SK-N-SH treated with all-trans-retinoic acid at 6 μM for 48 hours (cell line): ENCODE measurements at regions not wholly inside any gene's neighbourhood (a gene's known extent, or its start where the extent isn't known, plus 50 kb on each side); places are given as distances from the start of the nearest gene placed in this dataset.

Source experiments
- ATAC-seq: fragments of 200-7000 bp; cut with Tn5 transposase; 3 replicates; pipeline ENCODE4 v1.9.1; 2020; ENCODE audit warnings: mild to moderate bottlenecking, moderate library complexity
- ARNTL ChIP-seq: fragments of 450-650 bp; formaldehyde crosslinking; IDR thresholded peaks from 2 replicates; pipeline ENCODE4 v1.5.0; 2020; ENCODE audit warnings: low read depth, mild to moderate bottlenecking, moderate library complexity, borderline replicate concordance
- BACH2 ChIP-seq: fragments of 250-450 bp; sonication (Bioruptor Pico); IDR thresholded peaks from 2 replicates; pipeline ENCODE4 v1.9.0; 2021; ENCODE audit warnings: mild to moderate bottlenecking, borderline replicate concordance
- CREB5 ChIP-seq: fragments of 250-450 bp; sonication (Bioruptor Pico); IDR thresholded peaks from 2 replicates; pipeline ENCODE4 v1.5.1; 2020; ENCODE audit warnings: low read depth, mild to moderate bottlenecking, moderate library complexity
- CSRNP3 ChIP-seq: fragments of 250-450 bp; sonication (Bioruptor Pico); IDR thresholded peaks from 2 replicates; pipeline ENCODE4 v1.5.1; 2021; ENCODE audit warnings: mild to moderate bottlenecking, moderate library complexity
- ESRRG ChIP-seq: fragments of 250-450 bp; sonication (Bioruptor Pico); IDR thresholded peaks from 2 replicates; pipeline ENCODE4 v1.6.1; 2021; ENCODE audit warnings: mild to moderate bottlenecking
- GLIS3 ChIP-seq: fragments of 250-450 bp; sonication (Bioruptor Pico); IDR thresholded peaks from 2 replicates; pipeline ENCODE4 v1.5.0; 2020; ENCODE audit warnings: mild to moderate bottlenecking, moderate library complexity
- ISL1 ChIP-seq: fragments of 250-450 bp; sonication (Bioruptor Pico); IDR thresholded peaks from 2 replicates; pipeline ENCODE4 v2.1.2; 2022; ENCODE audit warnings: mild to moderate bottlenecking, moderate library complexity
- OSR1 ChIP-seq: fragments of 250-450 bp; sonication (Bioruptor Pico); IDR thresholded peaks from 2 replicates; pipeline ENCODE4 v1.8.0; 2022; ENCODE audit warnings: moderate library complexity, mild to moderate bottlenecking, inconsistent platforms
- PATZ1 ChIP-seq: fragments of 250-450 bp; sonication (Bioruptor Pico); IDR thresholded peaks from 2 replicates; pipeline ENCODE4 v1.8.0; 2020; ENCODE audit warnings: mild to moderate bottlenecking, moderate library complexity, borderline replicate concordance
- PPARA ChIP-seq: fragments of 250-450 bp; sonication (Bioruptor Pico); IDR thresholded peaks from 2 replicates; pipeline ENCODE4 v1.5.0; 2020; ENCODE audit warnings: mild to moderate bottlenecking, borderline replicate concordance
- SNAI2 ChIP-seq: fragments of 250-450 bp; sonication (Bioruptor Pico); IDR thresholded peaks from 2 replicates; pipeline ENCODE4 v1.5.0; 2020; ENCODE audit warnings: mild to moderate bottlenecking, moderate library complexity
- TCF4 ChIP-seq: fragments of 250-450 bp; sonication (Bioruptor Pico); IDR thresholded peaks from 2 replicates; pipeline ENCODE4 v1.8.0; 2021; ENCODE audit warnings: mild to moderate bottlenecking, moderate library complexity, borderline replicate concordance
- TOX ChIP-seq: fragments of 250-450 bp; sonication (Bioruptor Pico); IDR thresholded peaks from 2 replicates; pipeline ENCODE4 v1.8.0; 2021; ENCODE audit warnings: mild to moderate bottlenecking, moderate library complexity, borderline replicate concordance
- TSHZ2 ChIP-seq: fragments of 250-450 bp; sonication (Bioruptor Pico); IDR thresholded peaks from 2 replicates; pipeline ENCODE4 v1.5.0; 2020; ENCODE audit warnings: mild to moderate bottlenecking, moderate library complexity
- ZC3H10 ChIP-seq: fragments of 250-450 bp; sonication (Bioruptor Pico); IDR thresholded peaks from 2 replicates; pipeline ENCODE4 v1.5.1; 2021; ENCODE audit warnings: mild to moderate bottlenecking, moderate library complexity
- ZFP3 ChIP-seq: fragments of 250-450 bp; sonication (Bioruptor Pico); IDR thresholded peaks from 2 replicates; pipeline ENCODE4 v1.5.0; 2020; ENCODE audit warnings: mild to moderate bottlenecking, moderate library complexity
- ZFP30 ChIP-seq: fragments of 450-650 bp; formaldehyde crosslinking; IDR thresholded peaks from 2 replicates; pipeline ENCODE4 v1.5.0; 2022; ENCODE audit warnings: mild to moderate bottlenecking, moderate library complexity
- ZNF565 ChIP-seq: fragments of 450-650 bp; formaldehyde crosslinking; conservative IDR thresholded peaks from 2 replicates; pipeline ENCODE4 v1.5.0; 2020; ENCODE audit warnings: low read depth, mild to moderate bottlenecking, moderate library complexity
- ZNF70 ChIP-seq: fragments of 450-650 bp; formaldehyde crosslinking; IDR thresholded peaks from 2 replicates; pipeline ENCODE4 v1.5.0; 2020; ENCODE audit warnings: mild to moderate bottlenecking, moderate library complexity
- ZNF8 ChIP-seq: fragments of 450-650 bp; formaldehyde crosslinking; IDR thresholded peaks from 2 replicates; pipeline ENCODE4 v1.5.0; 2020; ENCODE audit warnings: mild to moderate bottlenecking, moderate library complexity
- TF ChIP-seq, protein P1 (sequence below): fragments of 250-450 bp; sonication (Bioruptor Pico); IDR thresholded peaks from 2 replicates; pipeline ENCODE4 v1.8.0; 2021; ENCODE audit warnings: low read depth, mild to moderate bottlenecking, moderate library complexity, borderline replicate concordance

DNA sequence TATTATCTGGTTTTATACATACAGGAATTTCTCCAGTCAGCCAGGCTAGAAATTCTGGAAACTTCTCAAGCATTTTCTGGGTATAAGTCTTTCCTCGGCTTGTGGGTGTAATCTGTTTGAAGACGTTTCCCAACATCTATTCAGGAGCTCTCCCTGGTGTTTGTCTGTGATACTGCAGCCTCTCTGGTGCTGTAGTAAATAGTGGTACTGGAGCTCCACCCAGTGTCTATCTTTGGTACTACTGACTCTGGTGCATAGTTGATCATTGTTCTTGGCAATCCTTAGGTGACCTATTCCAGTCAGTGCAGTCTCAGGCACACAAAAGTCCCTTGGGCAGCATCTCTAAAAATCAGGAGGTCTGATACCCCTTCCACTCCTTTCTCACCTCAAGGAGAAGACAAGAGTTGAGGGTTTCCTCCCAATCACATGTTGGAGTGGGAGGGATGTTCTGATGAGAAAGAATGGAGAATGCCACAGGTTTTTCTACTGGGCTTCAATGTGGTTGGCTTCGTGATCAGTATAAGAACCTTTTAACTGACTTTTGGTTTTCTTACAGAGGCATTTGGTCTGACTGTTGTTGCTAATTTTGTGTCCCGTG, 115.5 kb downstream of the CYSLTR2 start (continued):
- TF ChIP-seq BACH2 (CRISPR knock-in tag) = no peak

- ATAC-seq = no peak
- TF ChIP-seq PATZ1 (CRISPR knock-in tag) (no peak), ISL1 (CRISPR knock-in tag) (no peak), BACH2 (CRISPR knock-in tag) (no peak), SNAI2 (no peak), TCF4 (CRISPR knock-in tag) (no peak), ZNF70 (CRISPR knock-in tag) (no peak), ZNF8 (CRISPR knock-in tag) (no peak), ZFP30 (CRISPR knock-in tag) (no peak), TSHZ2 (no peak), PPARA (no peak), ARNTL (CRISPR knock-in tag) (no peak), TOX (CRISPR knock-in tag) (no peak)
These were observed 116.6 kb downstream of the CYSLTR2 start for GRCh38 chr13:48770372-48770771.

DNA sequence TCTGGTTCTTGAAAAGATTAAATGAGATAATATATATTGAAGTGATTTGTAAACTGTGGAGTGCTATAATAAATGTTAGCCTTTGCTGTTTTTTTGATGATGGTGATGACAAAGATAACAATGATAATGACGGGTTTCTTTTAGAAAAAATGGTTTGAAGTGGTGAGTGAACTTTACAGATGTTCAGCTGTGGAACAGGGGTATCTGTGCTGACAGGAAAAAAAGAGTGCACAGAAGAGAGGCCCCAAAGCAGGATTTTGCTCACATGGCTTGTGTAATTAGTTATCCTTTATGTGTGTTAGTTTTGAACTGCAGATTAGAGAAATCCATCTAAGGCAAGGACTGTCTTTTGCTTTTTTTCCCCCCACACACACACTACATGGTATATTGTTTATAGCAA, 119.2 kb downstream of the CYSLTR2 start:
- no peak for ATAC-seq
- no peak for TF ChIP-seq ESRRG
- no peak for TF ChIP-seq GLIS3
- TF ChIP-seq ZNF8 (CRISPR knock-in tag) = no peak
- TF ChIP-seq PATZ1 (CRISPR knock-in tag) = no peak
- TF ChIP-seq ZNF565 (CRISPR knock-in tag) = no peak
- no peak for TF ChIP-seq CREB5 (CRISPR knock-in tag)
- TF ChIP-seq ZFP30 (CRISPR knock-in tag) = no peak
- TF ChIP-seq OSR1 (CRISPR knock-in tag) = no peak
- no peak for TF ChIP-seq ZFP3
- no peak for TF ChIP-seq TCF4 (CRISPR knock-in tag)
- TF ChIP-seq CSRNP3 (CRISPR knock-in tag) = no peak
- no peak for TF ChIP-seq TSHZ2
- no peak for TF ChIP-seq PPARA
- no peak for TF ChIP-seq SNAI2
- no peak for TF ChIP-seq ZC3H10 (CRISPR knock-in tag)
- TF ChIP-seq, protein P1, sequence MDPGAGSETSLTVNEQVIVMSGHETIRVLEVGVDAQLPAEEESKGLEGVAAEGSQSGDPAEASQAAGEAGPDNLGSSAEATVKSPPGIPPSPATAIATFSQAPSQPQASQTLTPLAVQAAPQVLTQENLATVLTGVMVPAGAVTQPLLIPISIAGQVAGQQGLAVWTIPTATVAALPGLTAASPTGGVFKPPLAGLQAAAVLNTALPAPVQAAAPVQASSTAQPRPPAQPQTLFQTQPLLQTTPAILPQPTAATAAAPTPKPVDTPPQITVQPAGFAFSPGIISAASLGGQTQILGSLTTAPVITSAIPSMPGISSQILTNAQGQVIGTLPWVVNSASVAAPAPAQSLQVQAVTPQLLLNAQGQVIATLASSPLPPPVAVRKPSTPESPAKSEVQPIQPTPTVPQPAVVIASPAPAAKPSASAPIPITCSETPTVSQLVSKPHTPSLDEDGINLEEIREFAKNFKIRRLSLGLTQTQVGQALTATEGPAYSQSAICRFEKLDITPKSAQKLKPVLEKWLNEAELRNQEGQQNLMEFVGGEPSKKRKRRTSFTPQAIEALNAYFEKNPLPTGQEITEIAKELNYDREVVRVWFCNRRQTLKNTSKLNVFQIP (CRISPR knock-in tag) = no peak
